ENCODE measurements at regions not wholly inside any gene's neighbourhood (a gene's known extent, or its start where the extent isn't known, plus 50 kb on each side); places are given as distances from the start of the nearest gene placed in this dataset.

- no peak for DNase-seq
- no peak for ATAC-seq
Measured at GRCh38 chr4:4961936-4962335, 57.3 kb downstream of the CYTL1 start.

DNA sequence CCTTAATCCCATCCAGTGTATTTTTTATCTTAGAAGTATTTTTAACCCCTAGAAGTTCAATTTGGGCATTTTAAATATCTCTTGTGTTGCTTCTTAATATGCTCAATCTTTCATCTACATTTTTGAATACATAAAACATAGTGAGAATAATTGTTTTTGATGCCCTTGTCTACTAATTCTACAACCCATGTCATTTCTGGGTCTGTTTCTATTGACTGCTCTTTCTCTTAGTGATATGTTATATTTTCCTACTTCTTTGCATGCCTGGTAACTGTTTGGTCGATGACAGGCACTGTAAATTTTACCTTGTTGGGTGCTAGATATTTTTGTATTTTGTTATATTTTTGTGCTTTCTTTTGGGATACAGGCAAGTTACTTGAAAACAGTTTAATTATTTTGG, 56.3 kb downstream of the CYTL1 start:
- ATAC-seq (no peak), DNase-seq (no peak)
